H1 (cell line): ENCODE measurements at regions not wholly inside any gene's neighbourhood (a gene's known extent, or its start where the extent isn't known, plus 50 kb on each side); places are given as distances from the start of the nearest gene placed in this dataset.

Experiments
- CTCF ChIA-PET: fragments of 300-600 bp; sonication (Branson Sonifier 250); formaldehyde crosslinking; loops from one replicate; lab custom pipeline; 2021; ENCODE audit not compliant: partially characterized antibody; lab: Charles Lee
- POLR2A ChIA-PET: fragments of 300-600 bp; sonication (Branson Sonifier 250); formaldehyde crosslinking; loops from one replicate; lab custom pipeline; 2021; ENCODE audit warnings: inconsistent platforms; ENCODE audit not compliant: partially characterized antibody; lab: Charles Lee
- DNase-seq, 2 experiments: peaks; one replicate each; pipeline versions ENCODE4 v3.0.0 to v3.0.0-alpha.2; 2010 to 2022; ENCODE audit warnings: low spot score in 2 of 2, low read depth in 1 of 2, mixed read lengths in 1 of 2
- FAIRE-seq: peaks from 2 replicates; lab custom pipeline; 2011; peaks lifted over from hg19 to GRCh38; lab: Jason Lieb, UNC
- H2AFZ ChIP-seq: 2 replicates; pipeline ENCODE4 v1.8.1; 2012; ENCODE audit warnings: low read length, inconsistent platforms
- H2AK5ac ChIP-seq: 2 replicates; pipeline ENCODE4 v1.6.1; 2013; ENCODE audit warnings: low read depth, low read length
- H2BK120ac ChIP-seq: replicated peaks from 2 replicates; pipeline ENCODE3; 2013; ENCODE audit warnings: low read depth, low read length, inconsistent platforms
- H2BK12ac ChIP-seq: 2 replicates; pipeline ENCODE4 v1.6.1; 2013; ENCODE audit warnings: low read depth, low read length
- H2BK15ac ChIP-seq: 2 replicates; pipeline ENCODE4 v1.6.1; 2013; ENCODE audit warnings: low read length
- H2BK20ac ChIP-seq: 2 replicates; pipeline ENCODE4 v1.6.1; 2013; ENCODE audit warnings: low read length
- H2BK5ac ChIP-seq: 2 replicates; pipeline ENCODE4 v1.6.1; 2013; ENCODE audit warnings: low read depth, low read length
- H3K14ac ChIP-seq: 2 replicates; pipeline ENCODE4 v1.6.1; 2013; ENCODE audit warnings: inconsistent platforms; ENCODE audit not compliant: insufficient read length
- H3K18ac ChIP-seq: 2 replicates; pipeline ENCODE4 v1.6.1; 2013; ENCODE audit warnings: low read length; ENCODE audit errors: extremely low read depth
- H3K23ac ChIP-seq: 2 replicates; pipeline ENCODE4 v1.6.1; 2013; ENCODE audit warnings: inconsistent platforms; ENCODE audit not compliant: insufficient read length
- H3K23me2 ChIP-seq: 2 replicates; pipeline ENCODE4 v1.6.1; 2013; ENCODE audit warnings: low read depth, low read length
- H3K27ac ChIP-seq: 2 replicates; pipeline ENCODE4 v1.6.1; 2011; ENCODE audit warnings: low read depth, low read length, inconsistent platforms
- H3K27me3 ChIP-seq, 4 experiments: replicated peaks in 1 of 4; 1 replicate in 1 of 4; 2 replicates in 3 of 4; pipeline versions ENCODE4 v1.6.1 to v1.8.1; 2011 to 2013; ENCODE audit warnings: low read length in 3 of 4, mild to moderate bottlenecking in 3 of 4, inconsistent platforms in 2 of 4, mixed read lengths in 2 of 4, moderate library complexity in 1 of 4; ENCODE audit not compliant: control insufficient read depth in 3 of 4, insufficient read depth in 3 of 4; ENCODE audit errors: extremely low read depth in 1 of 4
- H3K36me3 ChIP-seq, 4 experiments: 2 replicates each; pipeline versions ENCODE4 v1.6.1 to v1.8.1; 2011 to 2013; ENCODE audit warnings: mild to moderate bottlenecking in 4 of 4, low read length in 3 of 4, moderate library complexity in 2 of 4, control low read depth in 1 of 4, inconsistent platforms in 1 of 4; ENCODE audit not compliant: insufficient read depth in 4 of 4, control insufficient read depth in 2 of 4
- H3K4ac ChIP-seq: replicated peaks from 2 replicates; pipeline ENCODE3; 2013; ENCODE audit warnings: low read length, low read depth, mixed read lengths, inconsistent platforms; ENCODE audit not compliant: insufficient read length
- H3K4me1 ChIP-seq, 4 experiments: replicated peaks in 1 of 4; 1 replicate in 1 of 4; 2 replicates in 3 of 4; pipeline versions ENCODE4 v1.6.1 to v1.8.1; 2011 to 2013; ENCODE audit warnings: low read length in 3 of 4, inconsistent platforms in 2 of 4, mixed read lengths in 1 of 4; ENCODE audit not compliant: insufficient read depth in 4 of 4, control insufficient read depth in 3 of 4
- H3K4me2 ChIP-seq, 2 experiments: 2 replicates each; pipeline versions ENCODE4 v1.6.1 to v1.8.1; 2011 to 2013; ENCODE audit warnings: low read depth in 2 of 2, low read length in 2 of 2, control low read depth in 1 of 2, inconsistent platforms in 1 of 2, mild to moderate bottlenecking in 1 of 2; ENCODE audit not compliant: insufficient read depth in 1 of 2
- H3K4me3 ChIP-seq, 4 experiments: fragments of 200-600, 300-600 bp in 1 of 4; sonication (generic), shearing (Covaris generic), sonication (Bioruptor Twin) in 1 of 4; 2 replicates each; pipeline versions ENCODE4 v1.5.1 to v1.8.1; 2011 to 2016; ENCODE audit warnings: low read length in 4 of 4, low read depth in 3 of 4, control low read depth in 2 of 4, inconsistent platforms in 2 of 4, mild to moderate bottlenecking in 2 of 4, mixed read lengths in 1 of 4, moderate library complexity in 1 of 4; ENCODE audit not compliant: insufficient read depth in 2 of 4; ENCODE audit errors: extremely low read depth in 1 of 4
- H3K56ac ChIP-seq: replicated peaks from 2 replicates; pipeline ENCODE3; 2013; ENCODE audit warnings: low read depth, mild to moderate bottlenecking, mixed read lengths, low read length, inconsistent platforms; ENCODE audit not compliant: insufficient read length
- H3K79me1 ChIP-seq: 2 replicates; pipeline ENCODE4 v1.6.1; 2013; ENCODE audit warnings: low read depth, low read length, control low read depth
- H3K79me2 ChIP-seq, 2 experiments: 2 replicates each; pipeline versions ENCODE4 v1.6.1 to v1.8.1; 2012 to 2013; ENCODE audit warnings: low read length in 2 of 2, mild to moderate bottlenecking in 2 of 2, inconsistent platforms in 1 of 2; ENCODE audit not compliant: insufficient read depth in 2 of 2, control insufficient read depth in 1 of 2
- H3K9ac ChIP-seq, 4 experiments: replicated peaks in 1 of 4; 1 replicate in 1 of 4; 2 replicates in 3 of 4; pipeline versions ENCODE4 v1.6.1 to v1.8.1; 2011 to 2013; ENCODE audit warnings: low read depth in 3 of 4, low read length in 3 of 4, control low read depth in 2 of 4, mild to moderate bottlenecking in 2 of 4, moderate library complexity in 2 of 4, inconsistent platforms in 1 of 4; ENCODE audit errors: extremely low read depth in 1 of 4
- H3K9me3 ChIP-seq, 2 experiments: 2 replicates each; pipeline versions ENCODE4 v1.6.1 to v1.8.1; 2012 to 2013; ENCODE audit warnings: mild to moderate bottlenecking in 2 of 2, moderate library complexity in 2 of 2, control low read depth in 1 of 2, inconsistent platforms in 1 of 2, low read depth in 1 of 2, low read length in 1 of 2, mixed read lengths in 1 of 2; ENCODE audit not compliant: insufficient read depth in 2 of 2
- H4K20me1 ChIP-seq, 2 experiments: replicated peaks in 1 of 2; 2 replicates each; pipeline versions ENCODE3 to v1.8.1; 2011 to 2013; ENCODE audit warnings: inconsistent platforms in 2 of 2, low read length in 2 of 2, mild to moderate bottlenecking in 1 of 2; ENCODE audit not compliant: insufficient read depth in 2 of 2, control insufficient read depth in 1 of 2
- H4K5ac ChIP-seq: 2 replicates; pipeline ENCODE4 v1.6.1; 2013; ENCODE audit warnings: low read length, low read depth, mixed read lengths, inconsistent platforms; ENCODE audit not compliant: insufficient read length
- H4K8ac ChIP-seq: 2 replicates; pipeline ENCODE4 v1.8.0; 2013; ENCODE audit warnings: mild to moderate bottlenecking, moderate library complexity, low read length, inconsistent platforms; ENCODE audit not compliant: insufficient read depth; ENCODE audit errors: extremely low read depth
- H4K91ac ChIP-seq: replicated peaks from 2 replicates; pipeline ENCODE3; 2013; ENCODE audit warnings: low read length, mixed read lengths, inconsistent platforms; ENCODE audit not compliant: insufficient read length
- JUN ChIP-seq: IDR thresholded peaks from 2 replicates; pipeline ENCODE4 v1.6.1; 2011; ENCODE audit warnings: low read depth, mild to moderate bottlenecking, improper control_type of control experiment, low read length
- POLR2A ChIP-seq, 2 experiments: IDR thresholded peaks; 1 replicate in 1 of 2; 2 replicates in 1 of 2; pipeline ENCODE4 v1.6.1; 2011; ENCODE audit warnings: low read depth in 2 of 2, low read length in 2 of 2, mild to moderate bottlenecking in 2 of 2; ENCODE audit errors: control extremely low read depth in 1 of 2
- RNF2 ChIP-seq: fragments of 200-900, 300-1000 bp; sonication (generic); IDR thresholded peaks from 2 replicates; pipeline ENCODE4 v1.7.1; 2016; ENCODE audit warnings: borderline replicate concordance, low read depth, mild to moderate bottlenecking, antibody characterized with exemption, low read length; ENCODE audit not compliant: poor library complexity, severe bottlenecking; ENCODE audit errors: missing control alignments
- SUZ12 ChIP-seq: fragments of 200-600 bp; sonication (generic); IDR thresholded peaks from 2 replicates; pipeline ENCODE4 v1.6.1; 2012; ENCODE audit warnings: mild to moderate bottlenecking, inconsistent platforms, low read length, moderate library complexity, mixed read lengths
- WGBS, 2 experiments: shearing (Covaris generic) in 1 of 2; methylation state at CpG; one replicate each; pipeline versions ENCODE4 v1.1.6 to v1.1.7; 2013 to 2015; ENCODE audit warnings: low lambda C conversion rate in 2 of 2, mixed read lengths in 2 of 2, inconsistent platforms in 1 of 2, low coverage in 1 of 2, missing lambda C conversion rate in 1 of 2; ENCODE audit not compliant: insufficient replicate concordance in 2 of 2, insufficient coverage in 1 of 2, insufficient read length in 1 of 2; ENCODE audit errors: extremely low coverage in 1 of 2, missing lambda C conversion rate in 1 of 2; 5-methylcytosine and 5-hydroxymethylcytosine counted together

DNA sequence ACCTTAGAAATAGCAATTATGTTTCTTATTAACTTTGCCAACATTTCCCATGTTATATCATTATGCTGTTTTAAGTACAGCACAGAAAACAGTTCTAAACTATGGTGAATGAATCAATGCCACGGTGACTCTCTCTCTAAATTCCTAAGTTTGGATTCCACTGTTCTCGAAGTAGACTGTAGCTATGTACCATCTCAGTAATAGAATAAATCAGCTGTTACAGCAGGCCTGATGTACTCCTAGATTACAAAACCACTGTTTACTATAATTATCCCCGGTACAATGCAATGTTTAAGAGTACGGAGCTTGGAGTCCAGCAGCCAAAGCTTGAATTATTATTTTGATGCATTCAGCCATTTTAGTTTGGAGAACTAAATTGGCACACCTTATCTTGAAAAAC is 476.3 kb upstream of the SLITRK1 start:
- no peak overlapping the region for H2AFZ ChIP-seq
- H2BK20ac ChIP-seq, result no peak overlapping the region
- H3K27ac ChIP-seq, result no peak overlapping the region
- no peak overlapping the region for H3K4me3 ChIP-seq
- 95% methylated on average over 4 of the region's 4 CpGs; no CpG with 5 or more reads in 1 of the 2 experiments for WGBS, 2 experiments
- H3K27me3 ChIP-seq, result no peaks in the 10 kb centered on the region
- POLR2A ChIA-PET, result no interaction called here
- DNase-seq (no peak), FAIRE-seq (no peak)
- H3K4ac ChIP-seq, result no peak overlapping the region
- H2BK5ac ChIP-seq, result no peak overlapping the region
- no peak overlapping the region for H4K91ac ChIP-seq
- H4K20me1 ChIP-seq, result no peaks in the 10 kb centered on the region
- H3K79me1 ChIP-seq, result no peaks in the 10 kb centered on the region
- no peak overlapping the region for H2BK12ac ChIP-seq
- H2BK15ac ChIP-seq, result no peak overlapping the region
- H2AK5ac ChIP-seq, result no peak overlapping the region
- H3K4me2 ChIP-seq, result no peak overlapping the region
- no peak overlapping the region for H3K23ac ChIP-seq
- no peak overlapping the region for H4K5ac ChIP-seq
- H3K36me3 ChIP-seq, result no peaks in the 10 kb centered on the region
- H3K18ac ChIP-seq, result no peak overlapping the region
- H3K56ac ChIP-seq, result no peak overlapping the region
- H3K9ac ChIP-seq, result no peak overlapping the region
- no peak overlapping the region for H2BK120ac ChIP-seq
- no peak overlapping the region for H3K14ac ChIP-seq
- no peak overlapping the region for H4K8ac ChIP-seq
- H3K79me2 ChIP-seq, result no peaks in the 10 kb centered on the region
- H3K23me2 ChIP-seq, result no peaks in the 10 kb centered on the region
- no peaks in the 10 kb centered on the region; a peak in 1 of 7 replicates for H3K4me1 ChIP-seq
- CTCF ChIA-PET, result interaction anchor here (1.7 kb wide), 1 partner anchor 13 kb away, joined by 5 read pairs; no protein-coding TSS in a partner anchor
- TF ChIP-seq JUN (no peak), SUZ12 (no peak), RNF2 (no peak), POLR2A (IDR thresholded peaks at IDR 0.05; ENCODE audit: control extremely low read depth in 1 of 2, low read depth in 2 of 2, low read length in 2 of 2) (no peak)
- no peaks in the 10 kb centered on the region for H3K9me3 ChIP-seq
